Lung (tissue), 11 donors: ENCODE measurements at regions not wholly inside any gene's neighbourhood (a gene's known extent, or its start where the extent isn't known, plus 50 kb on each side); places are given as distances from the start of the nearest gene placed in this dataset.
"Not testable (repeated sequence)": the region's sequence is repeated elsewhere in the genome, so short reads cannot be mapped to it uniquely, and the experiment has no call there.

Source experiments
- ATAC-seq: fragments of 200-7000 bp; cut with Tn5 transposase; one replicate; pipeline ENCODE4 v1.9.1; 2020; ENCODE audit warnings: moderate number of reproducible peaks; ENCODE audit not compliant: insufficient read depth, low FRiP score
- DNase-seq, 3 donors: peaks; one replicate each; pipeline ENCODE4 v3.0.0-alpha.2; 2013 to 2017
- H3K27ac ChIP-seq, 2 donors: one replicate each; pipeline ENCODE4 v1.5.1; 2013; ENCODE audit warnings: mild to moderate bottlenecking in 2 of 2, moderate library complexity in 2 of 2, control low read depth in 1 of 2, inconsistent platforms in 1 of 2, low read depth in 1 of 2, low read length in 1 of 2
- H3K27me3 ChIP-seq, 3 donors: one replicate each; pipeline ENCODE4 v1.5.1; 2013; ENCODE audit warnings: low read length in 2 of 3; ENCODE audit not compliant: control insufficient read depth in 3 of 3, insufficient read depth in 3 of 3
- H3K36me3 ChIP-seq, 4 donors: one replicate each; pipeline ENCODE4 v1.5.1; 2013; ENCODE audit warnings: low read length in 4 of 4, mild to moderate bottlenecking in 1 of 4, moderate library complexity in 1 of 4; ENCODE audit not compliant: control insufficient read depth in 4 of 4, insufficient read depth in 4 of 4
- H3K4me1 ChIP-seq, 5 donors: one replicate each; pipeline ENCODE4 v1.5.1; 2013; ENCODE audit warnings: low read length in 5 of 5, mild to moderate bottlenecking in 2 of 5, moderate library complexity in 1 of 5; ENCODE audit not compliant: control insufficient read depth in 5 of 5, insufficient read depth in 5 of 5
- H3K4me3 ChIP-seq: one replicate; pipeline ENCODE4 v1.5.1; 2013; ENCODE audit warnings: mild to moderate bottlenecking, control low read depth, moderate library complexity
- H3K9ac ChIP-seq, 2 donors: one replicate each; pipeline ENCODE4 v1.5.1; 2013; ENCODE audit warnings: low read length in 2 of 2, control low read depth in 1 of 2; ENCODE audit not compliant: insufficient read depth in 1 of 2
- H3K9me3 ChIP-seq, 4 donors: one replicate each; pipeline ENCODE4 v1.5.1; 2013; ENCODE audit warnings: low read length in 3 of 4, mild to moderate bottlenecking in 1 of 4, moderate library complexity in 1 of 4; ENCODE audit not compliant: control insufficient read depth in 4 of 4, insufficient read depth in 3 of 4
- WGBS, 2 donors: extraction: QIAGEN DNeasy Blood & Tissue Kit; methylation state at CpG; one replicate each; pipeline ENCODE4 v1.1.7; 2013; 5-methylcytosine and 5-hydroxymethylcytosine counted together
- TF ChIP-seq, protein P1 (sequence below): IDR thresholded peaks from 2 replicates; pipeline ENCODE4 v1.5.1; 2012; ENCODE audit warnings: mild to moderate bottlenecking; ENCODE audit errors: control extremely low read depth, extremely low read depth
- donor health status: control.
- donor health status: control.
- donor health status: Bipolar disorder and iron deficiency.
- donor health status: healthy.
- donor health status: DM: yes; HTN: yes; CAD: no.

DNA sequence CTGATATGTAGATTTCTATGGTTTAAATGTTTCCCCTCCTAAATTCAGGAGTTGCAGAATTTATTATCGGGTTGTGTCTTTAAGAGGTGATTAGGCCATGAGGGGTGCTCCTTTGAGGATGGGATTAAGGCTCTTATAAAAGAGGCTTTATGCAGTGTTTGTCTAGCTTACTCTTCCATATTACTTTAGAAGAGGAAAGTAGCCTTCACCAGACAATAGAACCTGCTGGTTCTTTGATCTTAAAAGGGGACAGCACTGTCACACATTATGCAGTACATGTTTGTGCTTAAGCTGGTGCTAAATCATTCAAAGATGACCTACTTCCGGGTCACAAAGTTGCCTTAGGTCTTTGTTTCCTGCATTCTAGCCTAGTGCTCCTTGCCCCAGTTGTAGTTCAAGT is 81.0 kb downstream of the CPXCR1 start:
- ATAC-seq: no peak

DNA sequence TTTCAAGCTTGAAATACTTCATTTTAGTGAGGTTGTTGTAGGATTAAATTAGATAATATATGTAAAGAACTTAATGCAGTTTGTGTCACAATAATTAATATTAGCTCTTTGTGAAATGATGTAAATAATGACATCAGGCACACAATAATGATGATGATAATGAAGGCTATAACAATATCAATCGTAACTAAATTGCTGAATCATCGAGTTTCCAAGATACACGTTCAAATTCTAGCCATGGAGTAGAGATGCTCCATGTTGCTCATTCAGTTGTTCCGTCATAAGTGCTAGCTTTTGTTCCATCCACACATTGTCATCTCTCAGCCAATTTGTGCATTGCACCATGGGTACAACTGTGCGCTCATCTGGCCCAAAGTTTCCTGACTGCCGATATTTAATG is 83.1 kb downstream of the CPXCR1 start:
- Histone ChIP-seq H3K27ac (no peak overlapping the region), H3K27me3 (peaks cover 0 to 3% (median 0%) of the 10 kb centered on the region in 3 donors), H3K4me3 (no peak overlapping the region), H3K36me3 (no peaks in the 10 kb centered on the region), H3K9ac (no peak overlapping the region), H3K4me1 (no peaks in the 10 kb centered on the region), H3K9me3 (no peaks in the 10 kb centered on the region)
- TF ChIP-seq, protein P1, sequence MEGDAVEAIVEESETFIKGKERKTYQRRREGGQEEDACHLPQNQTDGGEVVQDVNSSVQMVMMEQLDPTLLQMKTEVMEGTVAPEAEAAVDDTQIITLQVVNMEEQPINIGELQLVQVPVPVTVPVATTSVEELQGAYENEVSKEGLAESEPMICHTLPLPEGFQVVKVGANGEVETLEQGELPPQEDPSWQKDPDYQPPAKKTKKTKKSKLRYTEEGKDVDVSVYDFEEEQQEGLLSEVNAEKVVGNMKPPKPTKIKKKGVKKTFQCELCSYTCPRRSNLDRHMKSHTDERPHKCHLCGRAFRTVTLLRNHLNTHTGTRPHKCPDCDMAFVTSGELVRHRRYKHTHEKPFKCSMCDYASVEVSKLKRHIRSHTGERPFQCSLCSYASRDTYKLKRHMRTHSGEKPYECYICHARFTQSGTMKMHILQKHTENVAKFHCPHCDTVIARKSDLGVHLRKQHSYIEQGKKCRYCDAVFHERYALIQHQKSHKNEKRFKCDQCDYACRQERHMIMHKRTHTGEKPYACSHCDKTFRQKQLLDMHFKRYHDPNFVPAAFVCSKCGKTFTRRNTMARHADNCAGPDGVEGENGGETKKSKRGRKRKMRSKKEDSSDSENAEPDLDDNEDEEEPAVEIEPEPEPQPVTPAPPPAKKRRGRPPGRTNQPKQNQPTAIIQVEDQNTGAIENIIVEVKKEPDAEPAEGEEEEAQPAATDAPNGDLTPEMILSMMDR: no peak
- no peak for DNase-seq
- WGBS, 2 donors: 86 to 89% methylated on average over 6 of the region's 6 CpGs
- no peak for ATAC-seq

More for the DNA sequence above, 81.0 kb downstream of the CPXCR1 start:
- Histone ChIP-seq H3K9ac (no peak overlapping the region), H3K4me1 (no peaks in the 10 kb centered on the region), H3K4me3 (no peak overlapping the region), H3K27ac (no peak overlapping the region), H3K27me3 (peaks cover 0 to 3% (median 0%) of the 10 kb centered on the region in 3 donors), H3K36me3 (no peaks in the 10 kb centered on the region), H3K9me3 (no peaks in the 10 kb centered on the region)
- TF ChIP-seq, protein P1: no peak
- DNase-seq: no peak
- WGBS, 2 donors: 49 to 56% methylated on average over 2 of the region's 2 CpGs

DNA sequence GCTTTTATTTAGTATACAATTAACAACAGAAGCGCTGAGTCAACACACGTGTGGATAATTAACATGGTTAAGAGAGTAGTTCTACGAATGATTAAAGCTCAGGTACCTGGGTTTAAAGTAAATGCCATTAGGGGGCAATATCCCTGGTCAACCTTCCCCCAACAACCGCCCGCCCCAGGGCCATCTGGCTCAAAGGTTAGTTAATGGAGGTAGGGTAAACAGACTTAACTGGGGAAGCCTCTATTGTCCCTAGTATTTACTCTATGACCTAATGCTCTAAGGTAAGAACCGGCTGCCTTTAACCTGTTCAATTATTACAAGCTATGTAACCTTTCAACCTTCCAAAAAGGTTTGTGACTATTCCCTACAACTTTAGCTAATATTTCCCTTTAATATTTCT is 90.7 kb downstream of the CPXCR1 start:
- ATAC-seq, H3K27me3 ChIP-seq, DNase-seq, H3K36me3 ChIP-seq, H3K4me1 ChIP-seq, H3K9ac ChIP-seq, H3K27ac ChIP-seq, H3K9me3 ChIP-seq, H3K4me3 ChIP-seq: not testable (repeated sequence)
- whole genome bisulfite sequencing, 2 donors: 65 to 78% methylated on average over 6 of the region's 6 CpGs

DNA sequence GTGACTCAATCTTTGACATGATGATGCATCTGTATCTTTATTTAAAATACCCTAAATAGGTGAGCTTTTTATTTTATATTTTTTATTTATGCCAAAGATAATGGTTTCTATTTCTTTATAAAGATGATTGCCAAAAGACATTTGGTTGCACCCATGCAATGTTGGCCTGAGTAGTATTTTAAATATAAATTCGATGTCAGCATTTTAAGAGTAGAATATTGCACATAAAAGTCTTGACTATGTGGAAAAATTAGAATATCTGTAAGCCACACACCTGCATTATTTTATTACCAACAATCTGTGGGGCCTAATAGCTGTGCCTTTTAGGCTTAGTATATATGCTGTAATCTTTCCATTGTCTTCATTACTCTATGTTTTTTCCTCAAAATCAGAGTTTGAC is 91.4 kb downstream of the CPXCR1 start:
- Histone ChIP-seq H3K9me3 (peaks cover 0 to 1% (median 0%) of the 10 kb centered on the region in 4 donors), H3K27ac (no peak overlapping the region), H3K9ac (no peak overlapping the region), H3K36me3 (no peaks in the 10 kb centered on the region), H3K4me1 (no peaks in the 10 kb centered on the region), H3K27me3 (no peaks in the 10 kb centered on the region), H3K4me3 (no peak overlapping the region)
- no peak for DNase-seq
- TF ChIP-seq, protein P1: no peak
- WGBS, 2 donors: 65 to 81% methylated on average over 1 of the region's 1 CpG
- no peak for ATAC-seq

DNA sequence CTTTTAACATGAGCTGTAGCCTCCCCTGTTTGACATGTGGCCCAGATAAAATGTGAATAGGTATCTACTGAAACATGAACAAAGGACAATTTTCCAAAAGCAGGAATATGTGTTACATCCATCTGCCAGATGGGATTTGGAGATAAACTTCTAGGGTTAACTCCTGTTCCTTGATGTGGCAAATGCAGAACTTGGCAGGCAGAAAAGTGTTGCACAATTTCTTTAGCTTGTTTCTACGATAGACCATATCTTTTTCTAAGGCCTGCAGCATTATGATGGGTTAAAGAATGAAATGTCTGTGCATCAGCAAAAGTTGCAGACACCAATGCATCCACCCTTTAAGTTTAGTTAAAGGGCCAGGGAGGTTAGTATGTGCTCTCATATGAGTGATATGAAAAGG is 96.8 kb downstream of the CPXCR1 start:
- H3K27me3 ChIP-seq, H3K9me3 ChIP-seq, H3K4me3 ChIP-seq, H3K9ac ChIP-seq, DNase-seq, H3K36me3 ChIP-seq, H3K27ac ChIP-seq, ATAC-seq, H3K4me1 ChIP-seq: not testable (repeated sequence)
- WGBS, 2 donors: 7 to 35% methylated on average over 1 of the region's 1 CpG
